ENCODE measurements at regions not wholly inside any gene's neighbourhood (a gene's known extent, or its start where the extent isn't known, plus 50 kb on each side); places are given as distances from the start of the nearest gene placed in this dataset.

GRCh38 chr7:9186730-9187129 lies 753.3 kb downstream of the NXPH1 start:
- intact Hi-C loops (cut with micrococcal nuclease) (no loop called here), dilution Hi-C loops (cut with HindIII; ENCODE audit: low sequenced_read_pairs, unreplicated experiment) (no loop called here), in situ Hi-C loops (cut with MboI; ENCODE audit: low sequenced_read_pairs) (no loop called here)
- H2AK5ac ChIP-seq (ENCODE audit: low read depth, low read length) = no peak overlapping the region
- H3K4me1 ChIP-seq (ENCODE audit: control insufficient read depth, insufficient read depth, low read length) = no peaks in the 10 kb centered on the region
- no TSS peak for BruUV-seq (replicated peaks)
- H3K56ac ChIP-seq (ENCODE audit: extremely low read depth, insufficient read depth, low read length) = no peak overlapping the region
- no CpG with 5 or more reads among the region's 4 CpGs for WGBS, 2 experiments (ENCODE audit: extremely low coverage in 2 of 2, insufficient read length in 1 of 2)
- H3K18ac ChIP-seq (ENCODE audit: low read depth, low read length) = no peak overlapping the region
- ATAC-seq (ENCODE audit: low read depth) (no peak), DNase-seq (no peak)
- no peak overlapping the region for H4K8ac ChIP-seq (ENCODE audit: low read depth in 2 of 2, low read length in 2 of 2)
- no peak for TF ChIP-seq MAFK (IDR thresholded peaks at IDR 0.05; ENCODE audit: low read depth, low read length)
- peak; percentile 53 for TF ChIP-seq CEBPB (IDR thresholded peaks at IDR 0.05; ENCODE audit: low read depth, low read length)
- no peaks in the 10 kb centered on the region for H3K27me3 ChIP-seq (ENCODE audit: control insufficient read depth, insufficient read depth, low read length)
- peaks cover 7% of the 10 kb centered on the region for H3K9me3 ChIP-seq (ENCODE audit: control insufficient read depth, insufficient read depth, low read length)
- H3K9ac ChIP-seq (ENCODE audit: low read depth, low read length) = no peak overlapping the region
- H3K23ac ChIP-seq (ENCODE audit: low read depth, low read length) = no peak overlapping the region
- no peak overlapping the region for H3K4me2 ChIP-seq (ENCODE audit: low read depth, low read length)
- CTCF ChIA-PET = no interaction called here
- no peak overlapping the region for H2BK15ac ChIP-seq (ENCODE audit: low read depth, low read length)
- no peak overlapping the region for H2BK120ac ChIP-seq (ENCODE audit: low read depth, low read length)
- H3K36me3 ChIP-seq (ENCODE audit: control insufficient read depth, insufficient read depth, low read length) = no peaks in the 10 kb centered on the region
- no peak overlapping the region for H2AFZ ChIP-seq (replicated peaks; ENCODE audit: low read length, poor library complexity)
- no peak overlapping the region for H4K91ac ChIP-seq (ENCODE audit: insufficient read depth, low read depth, low read length)
- H2AK9ac ChIP-seq (replicated peaks; ENCODE audit: low read depth, low read length, poor library complexity) = no peak overlapping the region
- H2BK20ac ChIP-seq (ENCODE audit: low read depth, low read length) = no peak overlapping the region
- no peak overlapping the region for H2BK5ac ChIP-seq (ENCODE audit: low read depth, low read length, poor library complexity, severe bottlenecking)
- H4K5ac ChIP-seq (ENCODE audit: low read depth, low read length) = no peak overlapping the region
- H3K4ac ChIP-seq (ENCODE audit: low read depth, low read length) = no peak overlapping the region
- no peak overlapping the region for H3K4me3 ChIP-seq (ENCODE audit: insufficient read depth, low read depth, low read length)
- POLR2A ChIA-PET (ENCODE audit: unreplicated experiment) = no interaction called here
- no peaks in the 10 kb centered on the region for H3K79me1 ChIP-seq (ENCODE audit: low read depth in 1 of 2, low read length in 2 of 2)
- no peak overlapping the region for H3K27ac ChIP-seq (ENCODE audit: insufficient read depth, low read length)
- no peak overlapping the region for H3K14ac ChIP-seq (replicated peaks; ENCODE audit: low read depth, low read length)
- H4K20me1 ChIP-seq (ENCODE audit: insufficient read depth, low read length) = no peaks in the 10 kb centered on the region
- no peaks in the 10 kb centered on the region for H3K9me1 ChIP-seq (ENCODE audit: insufficient read depth, low read length)

Measured in IMR-90 (cell line).